Naive B cell (primary cell): ENCODE measurements at regions not wholly inside any gene's neighbourhood (a gene's known extent, or its start where the extent isn't known, plus 50 kb on each side); places are given as distances from the start of the nearest gene placed in this dataset.
"Not testable (repeated sequence)": the region's sequence is repeated elsewhere in the genome, so short reads cannot be mapped to it uniquely, and the experiment has no call there.

Experiments used
- ATAC-seq, 2 donors: fragments of 150-1000 bp; cut with Tn5 transposase; 2 replicates each; pipeline ENCODE4 v1.10.0; 2021; ENCODE audit warnings: low read depth in 2 of 2, mild to moderate bottlenecking in 2 of 2, moderate library complexity in 2 of 2
- DNase-seq: peaks from one replicate; pipeline ENCODE4 v3.0.0; 2022
- H3K27ac Mint-ChIP-seq, 6 donors: one replicate each; pipeline ENCODE4 v1.8.0; 2020 to 2022; ENCODE audit warnings: mild to moderate bottlenecking in 6 of 6, mixed read lengths in 6 of 6, moderate library complexity in 5 of 6, inconsistent platforms in 2 of 6
- H3K27me3 Mint-ChIP-seq, 3 donors: one replicate each; pipeline ENCODE4 v1.8.0; 2021 to 2022; ENCODE audit warnings: mixed read lengths in 3 of 3, mild to moderate bottlenecking in 1 of 3
- H3K36me3 Mint-ChIP-seq, 2 donors: one replicate each; pipeline ENCODE4 v1.8.0; 2020 to 2022; ENCODE audit warnings: mixed read lengths in 2 of 2, inconsistent platforms in 1 of 2, mild to moderate bottlenecking in 1 of 2
- H3K4me1 Mint-ChIP-seq, 3 donors: one replicate each; pipeline ENCODE4 v1.8.0; 2020 to 2022; ENCODE audit warnings: mixed read lengths in 3 of 3, inconsistent platforms in 1 of 3, mild to moderate bottlenecking in 1 of 3, moderate library complexity in 1 of 3
- H3K4me3 Mint-ChIP-seq, 8 donors: one replicate each; pipeline ENCODE4 v1.8.0; 2020 to 2022; ENCODE audit warnings: mild to moderate bottlenecking in 8 of 8, mixed read lengths in 8 of 8, moderate library complexity in 8 of 8, inconsistent platforms in 2 of 8
- H3K9me3 Mint-ChIP-seq, 7 donors: one replicate each; pipeline ENCODE4 v1.8.0; 2020 to 2022; ENCODE audit warnings: mixed read lengths in 7 of 7, mild to moderate bottlenecking in 5 of 7, inconsistent platforms in 2 of 7, moderate library complexity in 1 of 7

DNA sequence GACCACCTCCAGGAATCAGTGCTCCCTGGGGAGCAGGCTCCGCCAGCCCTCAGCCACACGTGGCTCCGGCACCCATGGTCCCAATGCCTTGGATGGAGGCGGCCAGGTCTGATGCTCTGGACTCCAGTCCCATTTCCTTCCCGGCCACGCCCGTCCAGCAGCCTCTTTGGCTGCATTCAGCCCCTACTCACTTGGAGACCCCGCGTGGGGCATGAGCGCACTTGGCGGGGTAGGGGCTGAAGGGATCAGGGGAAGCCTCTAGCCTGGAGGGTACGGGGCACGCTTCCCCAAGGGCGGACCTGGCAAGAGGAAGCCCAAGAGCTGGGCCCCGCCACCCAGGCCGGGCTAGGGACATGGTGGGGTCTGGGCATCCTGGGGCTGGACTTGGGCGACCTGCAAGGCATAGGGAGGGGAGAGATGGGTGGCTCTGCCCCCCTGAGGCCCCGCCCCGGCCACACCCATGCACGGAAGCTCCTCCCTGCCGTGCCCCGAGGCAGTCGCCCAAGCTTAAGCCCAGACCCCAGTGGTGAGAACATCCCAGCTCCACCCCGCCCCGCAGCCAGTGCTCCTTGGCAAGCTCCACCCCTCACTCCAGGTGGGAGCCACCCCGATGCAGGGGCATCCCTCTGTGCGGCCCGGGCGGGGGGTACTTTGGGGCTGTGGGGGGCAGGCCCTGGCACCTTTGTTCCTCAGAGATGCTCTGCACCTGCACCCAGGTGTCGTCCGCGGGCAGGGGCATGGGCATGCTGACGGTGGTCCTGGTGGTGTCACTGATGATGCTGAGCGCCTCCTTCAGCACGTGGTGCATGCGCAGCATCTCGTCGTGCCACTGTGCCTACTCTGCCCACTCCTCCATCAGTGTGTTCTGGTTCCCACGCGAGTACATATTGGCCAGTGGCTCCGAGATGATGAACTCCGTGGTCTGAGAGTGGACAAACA, 163.5 kb downstream of the GOLGA6L4 start:
- Mint-ChIP-seq H3K4me3 (no peak overlapping the region), H3K36me3 (no peaks in the 10 kb centered on the region), H3K4me1 (peaks cover 0 to under 1% (median 0%) of the 10 kb centered on the region in 3 donors), H3K27me3 (peaks cover 0 to 10% (median under 1%) of the 10 kb centered on the region in 3 donors), H3K27ac (no peak overlapping the region), H3K9me3 (no peaks in the 10 kb centered on the region)
- DNase-seq (no peak), ATAC-seq (no peak)

DNA sequence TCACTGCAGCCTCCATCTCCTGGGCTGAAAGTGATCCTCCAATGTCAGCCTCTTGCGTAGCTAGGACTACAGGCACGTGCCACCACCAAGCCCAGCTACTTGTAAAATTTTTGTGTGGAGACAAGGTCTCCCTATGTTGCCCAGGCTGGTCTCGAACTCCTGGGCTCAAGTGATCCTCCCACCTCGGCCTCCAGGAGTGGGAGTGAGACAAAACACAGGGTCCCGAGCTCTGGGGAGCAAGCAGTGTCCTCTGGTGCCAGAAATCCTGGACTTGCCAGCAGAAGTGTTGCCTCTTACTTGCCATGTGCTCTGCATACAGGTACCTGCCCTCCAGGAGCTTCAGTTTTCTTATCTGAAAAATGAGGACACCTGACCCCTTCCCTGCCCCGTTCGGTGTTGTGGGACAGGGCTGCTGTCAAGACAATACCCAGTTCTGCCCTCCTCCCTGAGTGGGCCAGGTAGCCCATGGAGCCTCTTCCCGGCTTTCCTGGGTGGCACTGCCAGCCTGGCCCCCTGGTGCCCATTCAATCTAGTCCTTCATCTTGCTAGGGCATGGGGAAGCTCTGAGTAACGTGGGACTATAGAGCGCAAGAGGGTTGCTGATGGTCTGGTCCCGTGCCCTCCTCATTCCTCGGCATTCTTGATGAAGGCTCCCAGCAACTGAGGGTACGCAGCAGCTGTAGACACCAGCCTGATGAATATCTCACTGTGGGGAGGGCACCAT, 164.6 kb downstream of the GOLGA6L4 start:
- H3K27ac Mint-ChIP-seq = no peak overlapping the region
- H3K36me3 Mint-ChIP-seq = no peaks in the 10 kb centered on the region
- DNase-seq (no peak), ATAC-seq (no peak)
- peaks cover 0 to 7% (median 0%) of the 10 kb centered on the region in 3 donors for H3K27me3 Mint-ChIP-seq
- H3K9me3 Mint-ChIP-seq = no peaks in the 10 kb centered on the region
- no peaks in the 10 kb centered on the region for H3K4me1 Mint-ChIP-seq
- H3K4me3 Mint-ChIP-seq = no peak overlapping the region

DNA sequence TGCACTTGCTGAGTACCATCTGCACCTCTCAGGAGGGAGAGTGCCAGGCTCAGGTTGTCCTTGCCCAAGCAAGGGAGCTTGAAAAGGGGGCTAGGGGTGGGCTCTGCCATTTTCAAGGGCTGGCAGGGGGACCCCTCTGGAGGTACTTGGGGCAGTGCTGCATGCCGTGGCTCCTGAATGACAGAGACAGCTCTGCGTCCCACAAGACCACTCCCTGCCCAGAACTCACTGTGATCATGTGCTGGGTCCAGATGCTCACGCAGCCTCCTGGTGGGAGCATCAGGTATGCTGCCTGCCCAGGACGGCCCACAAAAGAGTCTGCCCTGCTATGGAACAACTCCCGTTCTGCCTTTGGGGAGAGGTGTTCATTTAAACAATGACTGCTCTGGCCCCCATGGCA, 165.2 kb downstream of the GOLGA6L4 start:
- H3K27ac Mint-ChIP-seq = no peak overlapping the region
- ATAC-seq (no peak), DNase-seq (no peak)
- H3K9me3 Mint-ChIP-seq = no peaks in the 10 kb centered on the region
- H3K4me3 Mint-ChIP-seq = no peak overlapping the region
- peaks cover 0 to 7% (median 0%) of the 10 kb centered on the region in 3 donors for H3K27me3 Mint-ChIP-seq
- no peaks in the 10 kb centered on the region for H3K4me1 Mint-ChIP-seq
- no peaks in the 10 kb centered on the region for H3K36me3 Mint-ChIP-seq

DNA sequence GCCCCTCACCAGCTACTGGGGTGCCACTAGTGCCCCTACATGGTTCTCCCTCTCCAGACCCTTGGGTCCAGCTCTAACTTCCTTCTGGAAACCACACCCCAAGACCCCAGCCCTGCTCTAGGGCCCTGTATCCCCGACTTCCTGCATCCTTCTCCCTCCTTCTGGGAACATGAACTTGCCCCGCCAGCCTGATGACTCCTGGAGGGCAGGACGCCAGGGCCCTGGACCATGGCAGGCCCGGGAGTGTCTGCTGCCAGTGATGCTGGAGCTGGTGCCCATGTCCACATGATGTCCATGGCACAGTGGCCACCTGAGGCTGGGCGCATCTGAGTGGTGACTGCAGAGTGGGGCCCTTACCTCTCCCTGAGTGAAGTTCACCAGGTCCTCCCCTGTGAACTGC, 165.9 kb downstream of the GOLGA6L4 start:
- not testable (repeated sequence) for H3K4me1 Mint-ChIP-seq, H3K36me3 Mint-ChIP-seq, H3K9me3 Mint-ChIP-seq, ATAC-seq, DNase-seq, H3K27me3 Mint-ChIP-seq
- Mint-ChIP-seq H3K4me3 (peak overlapping the region in 1 of 8 donors; percentile 35), H3K27ac (peak overlapping the region in 1 of 6 donors; percentile 19)

DNA sequence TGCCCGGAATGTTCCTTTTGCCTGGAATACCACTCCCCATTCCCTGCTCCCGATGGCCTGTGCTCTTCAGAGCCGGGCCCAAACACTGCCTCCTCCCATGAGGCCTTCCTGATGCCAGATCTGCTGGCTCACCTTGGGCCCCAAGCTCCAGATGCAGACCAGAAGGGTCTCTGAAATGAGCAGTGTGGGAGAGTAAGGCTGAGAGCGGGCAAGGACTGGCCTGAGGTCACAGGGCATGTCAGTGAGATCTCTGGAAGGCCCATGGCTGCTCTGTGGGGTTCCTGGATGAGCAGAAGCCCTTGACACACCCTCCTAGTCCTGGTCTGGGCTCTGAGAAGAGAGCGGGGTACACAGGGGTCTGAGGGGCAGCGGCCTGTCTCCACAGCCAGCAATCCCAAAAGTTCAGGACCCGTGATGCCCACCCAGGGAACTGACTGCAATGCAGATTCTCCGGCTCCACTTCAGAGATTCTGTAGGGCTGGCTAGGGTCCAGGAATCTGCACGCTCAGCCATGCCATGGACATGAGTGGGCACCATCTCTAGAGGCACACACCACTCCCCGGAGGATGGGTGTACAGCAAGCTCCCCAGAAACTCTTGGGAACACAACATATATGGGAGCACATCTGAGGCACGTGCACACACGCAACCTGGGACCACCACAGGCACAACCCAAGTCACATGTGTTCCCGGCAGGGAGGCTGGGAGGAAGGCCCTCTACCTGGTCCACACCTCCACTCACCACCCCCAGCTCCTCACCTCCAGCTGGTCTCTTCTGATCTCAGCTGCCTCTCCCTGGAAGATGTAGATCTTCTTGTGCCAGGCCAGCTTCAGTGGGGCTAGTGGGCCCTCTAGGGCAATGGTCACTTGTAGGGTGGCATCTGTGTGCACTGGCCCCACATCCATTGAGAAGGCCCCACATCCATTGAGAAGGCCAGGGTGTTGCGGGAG, 166.6 kb downstream of the GOLGA6L4 start:
- not testable (repeated sequence) for H3K9me3 Mint-ChIP-seq, H3K4me3 Mint-ChIP-seq, H3K27me3 Mint-ChIP-seq, H3K27ac Mint-ChIP-seq, H3K36me3 Mint-ChIP-seq, H3K4me1 Mint-ChIP-seq, DNase-seq, ATAC-seq

DNA sequence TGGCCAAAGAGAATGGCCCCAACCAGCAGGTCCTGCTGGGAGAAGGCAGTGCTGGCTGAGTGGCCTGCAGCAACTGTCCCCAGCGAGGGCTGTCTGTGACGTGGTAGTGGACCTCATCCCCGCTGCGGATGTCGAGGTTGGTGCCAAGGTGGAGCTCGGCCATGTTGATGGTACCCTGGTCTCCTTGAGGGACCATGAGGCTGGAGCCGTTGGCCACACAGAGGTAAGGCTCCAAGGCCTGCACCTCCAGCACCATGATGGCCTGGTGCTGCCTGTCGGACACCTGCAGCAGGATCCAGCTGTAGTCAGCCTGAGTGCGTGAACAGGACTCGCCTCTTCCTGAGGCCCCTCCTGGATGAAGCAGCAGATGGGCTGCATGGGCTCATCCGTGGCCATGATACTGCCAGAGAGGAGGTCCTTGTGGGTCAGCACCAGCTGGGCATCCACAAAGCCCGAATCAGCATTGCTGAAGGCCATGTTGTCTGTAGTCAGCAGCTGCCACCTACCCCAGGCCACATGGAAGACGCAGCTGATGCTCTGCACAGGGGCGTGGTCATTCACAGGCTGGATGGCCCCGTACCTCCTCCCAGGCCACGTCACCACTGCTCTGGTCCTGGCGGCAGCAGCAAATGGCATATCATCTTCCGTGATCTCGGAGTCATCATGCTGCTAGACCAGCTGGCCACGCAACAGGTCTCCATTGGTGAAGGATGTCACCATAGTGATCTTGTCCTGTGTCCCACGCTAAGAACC, 167.5 kb downstream of the GOLGA6L4 start:
- H3K9me3 Mint-ChIP-seq = no peaks in the 10 kb centered on the region
- no peak overlapping the region for H3K27ac Mint-ChIP-seq
- no peaks in the 10 kb centered on the region for H3K4me1 Mint-ChIP-seq
- DNase-seq = no peak
- no peak for ATAC-seq
- H3K27me3 Mint-ChIP-seq = no peaks in the 10 kb centered on the region
- peak overlapping the region in 1 of 8 donors; percentile 35 for H3K4me3 Mint-ChIP-seq
- no peaks in the 10 kb centered on the region for H3K36me3 Mint-ChIP-seq

DNA sequence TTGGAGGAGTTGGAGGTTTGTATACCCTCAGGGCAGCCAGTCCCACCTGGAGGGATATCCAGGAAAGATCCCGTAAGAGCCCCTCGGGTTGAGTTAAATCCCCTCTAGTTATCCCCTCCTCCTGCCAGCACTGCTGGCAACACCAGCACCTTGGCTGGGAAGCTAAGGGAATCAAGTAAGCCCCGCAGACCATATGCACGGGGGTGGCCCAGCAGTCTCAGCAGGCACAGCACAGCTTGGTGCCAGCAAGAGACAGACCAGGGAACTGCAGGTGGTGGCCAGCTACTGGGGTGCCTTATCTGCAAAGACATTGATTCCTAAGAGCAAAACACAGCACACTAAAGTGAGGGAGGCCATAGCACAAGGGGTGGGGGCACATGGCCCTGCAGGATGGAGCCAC, 173.8 kb downstream of the GOLGA6L4 start:
- H3K27ac Mint-ChIP-seq, H3K4me1 Mint-ChIP-seq, H3K4me3 Mint-ChIP-seq, ATAC-seq, H3K27me3 Mint-ChIP-seq, H3K36me3 Mint-ChIP-seq, DNase-seq, H3K9me3 Mint-ChIP-seq: not testable (repeated sequence)

DNA sequence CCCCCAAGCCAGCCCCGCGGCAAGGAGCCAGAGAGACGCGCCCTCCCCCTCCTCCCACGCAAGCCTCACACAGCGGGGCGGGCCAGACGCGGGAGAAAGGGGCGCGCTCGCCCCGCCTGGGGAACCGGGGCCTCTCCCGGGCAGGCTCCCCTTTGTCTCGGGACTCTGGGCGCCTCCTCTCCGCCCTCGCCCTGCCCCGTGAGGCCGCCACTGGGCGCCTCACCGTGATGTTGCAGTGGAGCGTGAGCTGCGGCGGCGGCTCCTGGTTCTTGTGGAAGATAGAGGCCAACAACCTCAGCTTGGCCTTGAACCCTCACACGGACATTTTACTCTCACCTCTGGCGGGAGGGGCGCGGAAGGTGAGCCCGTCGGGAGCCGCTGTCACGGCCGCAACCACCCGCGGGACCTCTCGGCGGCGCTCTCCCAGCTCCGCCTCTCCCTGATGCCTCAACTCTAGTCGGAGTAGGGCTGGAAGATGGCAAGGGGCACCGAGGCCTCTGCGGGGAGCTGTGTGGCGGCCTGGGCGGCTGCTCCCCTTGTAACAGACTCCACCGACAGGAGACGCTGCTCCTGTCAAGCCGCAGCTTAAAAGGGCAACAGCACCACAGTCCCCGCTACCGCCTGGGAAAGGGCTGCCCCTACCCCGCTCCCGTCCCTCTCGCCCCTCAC, 179.2 kb upstream of the ZSCAN2 start:
- not testable (repeated sequence) for H3K4me3 Mint-ChIP-seq

DNA sequence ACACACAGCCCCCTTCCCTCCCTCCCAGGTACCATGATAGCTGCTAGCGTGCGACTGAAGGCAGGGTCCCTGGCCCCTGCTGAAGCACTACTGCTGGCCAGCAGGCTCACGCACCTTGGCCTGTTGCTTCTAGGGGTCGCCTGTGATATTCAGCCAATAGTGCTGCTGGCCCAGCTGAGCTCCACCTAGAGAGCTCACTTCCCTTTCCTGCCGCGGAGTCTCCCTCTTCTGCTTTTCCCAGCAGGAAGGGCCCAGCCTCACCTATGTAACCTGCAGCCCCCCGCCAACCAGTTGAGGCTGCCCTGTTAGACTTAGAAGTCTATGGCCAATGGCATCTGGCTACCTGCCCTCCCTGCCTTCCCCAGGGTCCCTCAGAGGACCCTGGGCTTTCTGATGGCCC, 175.5 kb upstream of the ZSCAN2 start:
- H3K36me3 Mint-ChIP-seq, ATAC-seq, H3K9me3 Mint-ChIP-seq, DNase-seq, H3K27me3 Mint-ChIP-seq, H3K4me1 Mint-ChIP-seq, H3K27ac Mint-ChIP-seq, H3K4me3 Mint-ChIP-seq: not testable (repeated sequence)

More for the DNA sequence above, 179.2 kb upstream of the ZSCAN2 start:
- not testable (repeated sequence) for H3K4me1 Mint-ChIP-seq, H3K27me3 Mint-ChIP-seq, H3K27ac Mint-ChIP-seq, H3K36me3 Mint-ChIP-seq, ATAC-seq, H3K9me3 Mint-ChIP-seq
- DNase-seq = peak; percentile 9

DNA sequence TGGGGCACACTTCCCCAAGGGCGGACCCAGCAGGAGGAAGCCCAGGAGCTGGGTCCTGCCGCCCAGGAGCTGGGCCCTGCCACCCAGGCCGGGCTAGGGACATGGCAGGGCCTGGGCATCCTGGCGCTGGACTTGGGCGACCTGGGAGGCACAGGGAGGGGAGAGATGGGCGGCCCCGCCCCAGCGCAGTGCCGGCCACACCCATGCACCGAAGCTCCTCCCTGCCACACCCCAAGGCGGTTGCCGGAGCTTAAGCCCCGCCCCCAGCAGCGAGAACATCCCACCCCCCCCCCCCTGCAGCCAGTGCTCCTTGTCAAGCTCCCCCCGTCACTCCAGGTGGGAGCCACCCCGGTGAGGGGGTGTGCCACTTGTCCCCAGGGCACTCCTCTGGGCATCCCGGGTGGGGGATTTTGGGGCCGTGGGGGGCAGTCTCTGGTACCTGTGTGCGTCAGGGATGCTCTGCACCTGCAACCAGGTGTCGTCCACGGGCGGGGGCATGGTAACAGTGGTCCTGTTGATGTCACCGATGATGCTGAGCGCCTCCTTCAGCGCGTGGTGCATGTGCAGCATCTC, 127.4 kb upstream of the ZSCAN2 start:
- H3K27ac Mint-ChIP-seq, DNase-seq, H3K36me3 Mint-ChIP-seq, H3K9me3 Mint-ChIP-seq, H3K4me3 Mint-ChIP-seq, H3K4me1 Mint-ChIP-seq, ATAC-seq, H3K27me3 Mint-ChIP-seq: not testable (repeated sequence)

DNA sequence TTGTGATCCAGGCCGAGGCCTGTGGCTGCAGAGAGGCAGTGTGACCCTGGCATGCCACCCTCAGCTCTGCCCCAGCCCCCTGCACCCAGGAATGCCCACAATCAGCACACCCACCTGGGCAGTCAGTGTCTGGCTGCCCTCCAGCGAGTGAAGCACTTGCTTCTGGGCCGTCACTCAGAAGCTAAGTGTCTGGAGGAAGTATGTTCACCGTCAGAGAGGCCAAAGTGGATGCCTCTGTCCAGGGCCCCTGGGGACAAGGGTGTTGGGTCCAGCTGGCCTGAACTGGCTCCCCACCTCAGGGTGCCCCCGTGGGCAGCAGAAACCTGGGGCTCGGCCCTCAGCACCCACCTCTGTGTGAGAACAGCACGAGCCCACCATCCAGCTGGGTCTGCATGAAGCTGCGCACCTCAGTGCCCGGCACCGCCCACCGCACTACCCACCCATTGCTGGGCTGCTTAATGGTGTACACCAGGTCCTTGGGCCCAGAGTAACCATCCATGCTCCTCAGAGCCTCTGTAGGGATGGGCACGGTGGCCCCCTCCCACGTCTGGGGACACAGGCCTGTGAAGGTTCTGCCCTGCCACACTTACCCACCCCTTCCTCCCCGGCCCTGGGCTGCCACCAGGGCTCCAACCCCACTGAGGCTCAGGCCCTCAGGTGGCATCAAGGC, 124.3 kb upstream of the ZSCAN2 start:
- H3K4me3 Mint-ChIP-seq, H3K36me3 Mint-ChIP-seq, H3K9me3 Mint-ChIP-seq, H3K27ac Mint-ChIP-seq, H3K4me1 Mint-ChIP-seq, DNase-seq, H3K27me3 Mint-ChIP-seq, ATAC-seq: not testable (repeated sequence)

DNA sequence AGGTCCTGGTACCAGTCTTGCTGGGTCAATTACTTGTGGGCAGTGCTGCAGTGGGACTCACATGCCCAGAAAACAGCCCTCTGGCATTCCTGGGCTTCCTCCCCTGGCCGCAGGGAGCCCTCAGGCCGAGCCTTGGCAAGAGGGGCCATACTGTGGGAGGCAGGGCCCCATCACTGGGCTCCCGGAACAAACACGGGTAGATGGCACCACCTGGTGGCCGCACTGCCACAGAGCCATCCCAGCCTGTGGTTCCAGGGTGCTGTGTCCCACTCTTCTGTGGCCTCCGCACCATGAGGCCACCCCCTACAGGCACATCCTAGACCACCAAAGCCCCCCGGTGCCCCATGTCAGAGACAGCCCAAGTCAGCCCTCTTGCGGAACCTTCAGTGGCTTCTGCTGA, 123.3 kb upstream of the ZSCAN2 start:
- DNase-seq, H3K27ac Mint-ChIP-seq, H3K4me3 Mint-ChIP-seq, H3K9me3 Mint-ChIP-seq, H3K36me3 Mint-ChIP-seq, H3K27me3 Mint-ChIP-seq, H3K4me1 Mint-ChIP-seq: not testable (repeated sequence)
- ATAC-seq = peak; percentile 85 to 87
